Superior temporal gyrus (tissue), 1 donor: ENCODE measurements at regions not wholly inside any gene's neighbourhood (a gene's known extent, or its start where the extent isn't known, plus 50 kb on each side); places are given as distances from the start of the nearest gene placed in this dataset.
"Not testable (repeated sequence)": the region's sequence is repeated elsewhere in the genome, so short reads cannot be mapped to it uniquely, and the experiment has no call there.

Experiments
- DNase-seq: peaks from one replicate; pipeline ENCODE4 v3.0.0-alpha.2; 2016; ENCODE audit errors: extremely low spot score

DNA sequence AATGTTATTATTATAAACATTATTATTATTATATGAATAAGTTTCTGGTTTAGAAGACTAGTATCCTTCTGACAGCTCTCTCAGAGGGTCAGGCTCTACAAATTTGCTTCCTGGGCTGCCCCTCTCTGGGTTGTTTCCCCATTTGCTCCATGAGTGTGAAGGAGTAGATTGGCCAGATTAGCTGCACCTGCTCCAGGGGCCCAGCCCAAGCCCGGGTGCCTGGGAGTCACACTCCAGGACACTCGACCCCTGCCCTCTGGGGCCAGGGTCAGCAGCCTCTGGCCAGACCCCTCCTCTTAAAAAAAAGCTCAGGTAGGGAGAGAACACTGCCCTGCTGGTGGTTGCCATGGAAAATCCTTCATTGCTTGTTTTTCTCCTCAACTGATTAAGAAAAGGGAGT, 169.0 kb upstream of the FOXD4L5 start:
- not testable (repeated sequence) for DNase-seq

DNA sequence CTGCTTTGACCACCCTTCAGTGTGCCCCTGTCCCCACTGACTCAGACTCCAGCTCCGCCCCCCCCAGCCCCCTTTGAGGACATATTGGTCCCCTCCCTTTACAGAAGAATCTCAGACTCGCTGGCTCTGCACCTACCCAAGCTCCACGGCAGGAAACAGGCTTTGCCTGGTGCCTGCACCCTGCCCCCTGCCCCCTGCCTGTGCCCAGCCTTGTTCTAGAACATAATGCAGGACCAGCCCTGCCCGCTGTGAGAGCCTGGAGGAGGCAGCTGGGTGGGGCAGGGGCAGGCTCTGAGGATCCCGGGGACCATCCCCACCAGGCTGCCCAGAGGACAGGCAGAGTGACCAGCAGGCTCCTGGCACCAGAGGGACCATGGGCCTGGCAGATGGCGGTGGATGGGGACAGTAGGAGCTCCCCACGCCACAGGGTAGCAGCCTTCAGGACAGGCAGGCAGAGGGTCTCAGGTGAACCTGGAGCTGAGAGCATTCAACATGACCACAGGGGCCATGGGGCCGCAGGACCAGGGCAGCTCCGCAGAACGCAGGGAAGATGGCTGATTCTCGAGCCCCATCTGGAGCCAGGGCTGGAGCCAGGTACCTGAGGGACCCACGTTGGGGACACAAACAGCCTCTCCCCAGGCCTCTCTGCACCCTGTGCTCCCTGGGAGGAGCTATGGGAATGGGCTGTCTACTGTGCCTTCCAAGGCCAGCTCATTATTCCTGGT, 165.0 kb upstream of the FOXD4L5 start:
- not testable (repeated sequence) for DNase-seq

DNA sequence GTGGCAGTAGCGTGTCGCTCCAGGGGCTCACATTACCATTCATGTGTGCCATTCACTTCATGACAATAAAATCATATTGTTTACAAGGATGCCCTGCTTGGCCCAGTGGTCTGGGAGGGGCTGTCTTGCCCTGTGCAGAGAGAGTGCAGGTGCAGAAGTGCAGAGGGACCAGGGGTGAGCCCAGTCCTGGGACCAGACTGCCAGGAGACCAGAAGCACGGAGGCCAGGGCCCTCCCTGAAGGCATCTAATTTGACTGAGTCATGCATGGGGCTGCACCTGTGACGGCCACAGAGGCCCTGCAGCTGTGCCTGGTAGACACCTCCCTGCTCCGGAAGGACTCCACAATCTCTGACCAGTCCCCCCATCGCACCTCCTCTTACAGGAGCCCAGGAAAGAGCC, 164.4 kb upstream of the FOXD4L5 start:
- DNase-seq = no peak

GRCh38 chr9:65447146-65447545, 162.1 kb upstream of the FOXD4L5 start:
- not testable (repeated sequence) for DNase-seq

- DNase-seq = not testable (repeated sequence)
Measured at GRCh38 chr9:65445991-65446390, 161.0 kb upstream of the FOXD4L5 start.

- DNase-seq = no peak
Measured at GRCh38 chr9:65444943-65445342, 159.9 kb upstream of the FOXD4L5 start.

GRCh38 chr9:65442116-65442515, 157.1 kb upstream of the FOXD4L5 start:
- DNase-seq = not testable (repeated sequence)

- DNase-seq = not testable (repeated sequence)
Measured at GRCh38 chr9:65441324-65441920, 156.4 kb upstream of the FOXD4L5 start.

DNA sequence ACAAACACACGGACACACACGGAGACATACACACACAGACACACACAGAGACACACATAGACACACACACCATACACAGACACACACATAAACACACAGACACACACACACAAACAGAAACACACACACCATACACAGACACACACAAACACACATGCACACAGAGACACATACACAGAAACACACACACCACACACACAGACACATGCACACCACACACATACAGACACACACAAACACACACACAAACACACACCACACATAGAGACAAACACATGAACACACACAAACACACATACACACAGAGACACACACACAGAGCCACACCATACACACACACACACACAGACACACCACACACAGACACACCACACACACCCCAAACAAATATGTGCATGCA, 152.7 kb upstream of the FOXD4L5 start:
- no peak for DNase-seq

DNA sequence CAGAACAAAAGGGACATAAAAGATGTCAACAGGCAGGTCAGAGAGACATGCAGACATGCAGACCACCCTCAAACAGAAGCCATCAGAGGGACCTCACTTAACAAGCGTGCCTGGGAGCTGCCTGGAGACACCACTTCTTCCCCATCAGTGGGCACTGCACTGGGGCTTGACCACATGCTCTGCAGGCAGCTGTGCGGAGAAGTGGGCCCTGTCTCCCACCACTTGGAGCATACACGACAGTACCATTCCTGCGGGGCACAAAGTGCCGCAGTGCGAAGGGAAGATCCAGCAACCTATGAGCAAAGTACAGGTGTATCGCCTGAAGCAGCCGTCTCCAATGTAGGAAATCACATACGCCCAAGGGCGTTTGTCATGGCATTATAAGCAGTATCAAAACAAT, 150.5 kb upstream of the FOXD4L5 start:
- no peak for DNase-seq

DNA sequence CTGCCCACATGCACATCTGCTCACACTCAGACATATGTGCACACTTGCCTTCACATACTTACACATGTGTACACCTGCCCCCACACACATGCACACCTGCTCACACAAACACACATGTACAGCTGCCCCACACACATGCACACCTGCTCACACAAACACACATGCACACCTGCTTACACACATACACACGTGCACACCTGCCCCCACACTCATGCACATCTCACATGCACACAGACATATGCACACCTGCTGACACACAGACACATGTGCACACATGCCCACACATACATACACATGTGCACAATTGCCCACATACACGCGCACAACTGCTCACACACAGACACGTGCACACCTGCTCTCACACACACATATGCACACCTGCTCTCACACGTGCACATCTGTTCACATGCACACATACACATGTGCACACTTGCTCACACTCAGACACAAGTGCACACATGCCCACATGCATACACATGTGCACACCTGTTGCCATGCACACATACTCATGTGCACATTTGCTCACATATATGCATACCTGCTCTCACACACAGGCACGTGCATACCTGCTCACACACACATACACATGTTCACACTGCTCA, 147.8 kb upstream of the FOXD4L5 start:
- no peak for DNase-seq

GRCh38 chr9:65432051-65432450, 147.0 kb upstream of the FOXD4L5 start:
- DNase-seq = no peak

- DNase-seq = no peak
Measured at GRCh38 chr9:65430221-65430620, 145.2 kb upstream of the FOXD4L5 start.

- DNase-seq = not testable (repeated sequence)
Measured at GRCh38 chr9:65427361-65427760, 142.4 kb upstream of the FOXD4L5 start.

- not testable (repeated sequence) for DNase-seq
Measured at GRCh38 chr9:65426813-65427212, 141.8 kb upstream of the FOXD4L5 start.

GRCh38 chr9:65426231-65426630, 141.2 kb upstream of the FOXD4L5 start:
- no peak for DNase-seq

DNA sequence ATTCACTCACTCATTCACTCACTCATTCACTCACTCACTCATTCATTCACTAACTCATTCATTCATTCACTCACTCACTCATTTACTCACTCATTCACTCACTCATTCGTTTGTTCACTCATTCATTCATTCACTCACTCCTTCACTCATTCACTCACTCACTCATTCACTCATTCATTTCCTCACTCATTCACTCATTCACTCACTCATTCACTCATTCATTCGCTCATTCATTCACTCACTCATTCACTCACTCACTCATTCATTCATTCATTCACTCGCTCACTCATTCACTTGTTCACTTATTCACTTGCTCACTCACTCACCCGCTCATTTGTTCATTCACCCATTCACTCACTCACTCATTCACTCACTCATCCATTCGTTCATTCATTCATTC, 140.2 kb upstream of the FOXD4L5 start:
- DNase-seq = not testable (repeated sequence)

- DNase-seq = not testable (repeated sequence)
Measured at GRCh38 chr9:65424437-65424984, 139.5 kb upstream of the FOXD4L5 start.

GRCh38 chr9:65423691-65424436, 138.9 kb upstream of the FOXD4L5 start:
- not testable (repeated sequence) for DNase-seq

GRCh38 chr9:65422966-65423690, 138.1 kb upstream of the FOXD4L5 start:
- DNase-seq = not testable (repeated sequence)

GRCh38 chr9:65421486-65421885, 136.5 kb upstream of the FOXD4L5 start:
- not testable (repeated sequence) for DNase-seq
